ENCODE measurements at regions not wholly inside any gene's neighbourhood (a gene's known extent, or its start where the extent isn't known, plus 50 kb on each side); places are given as distances from the start of the nearest gene placed in this dataset.

DNA sequence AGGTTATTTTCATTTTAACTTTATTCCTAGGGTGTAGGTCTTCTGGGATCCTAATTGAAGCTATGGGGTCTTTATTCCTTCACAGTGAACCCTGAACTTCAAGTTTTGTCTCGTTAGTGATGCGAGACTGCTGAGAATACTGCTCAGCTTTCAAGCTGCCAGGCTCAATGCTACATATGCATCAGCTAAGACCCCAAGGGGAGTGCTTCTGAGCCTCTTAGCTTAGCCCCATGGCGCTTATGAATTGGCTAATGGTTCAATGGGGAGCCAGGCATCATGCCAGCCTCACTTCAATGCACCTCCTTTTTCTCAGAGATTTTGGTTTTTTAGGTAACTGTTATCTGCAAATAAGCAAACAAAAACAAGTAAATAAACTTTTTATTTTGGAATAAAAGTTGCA, 94.1 kb upstream of the SIAH1 start:
- TF ChIP-seq CREB1 (IDR thresholded peaks at IDR 0.05; ENCODE audit: low read depth) = no peak
- TF ChIP-seq, protein P1, sequence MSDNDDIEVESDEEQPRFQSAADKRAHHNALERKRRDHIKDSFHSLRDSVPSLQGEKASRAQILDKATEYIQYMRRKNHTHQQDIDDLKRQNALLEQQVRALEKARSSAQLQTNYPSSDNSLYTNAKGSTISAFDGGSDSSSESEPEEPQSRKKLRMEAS (IDR thresholded peaks at IDR 0.05) = no peak
- TF ChIP-seq, protein P2, sequence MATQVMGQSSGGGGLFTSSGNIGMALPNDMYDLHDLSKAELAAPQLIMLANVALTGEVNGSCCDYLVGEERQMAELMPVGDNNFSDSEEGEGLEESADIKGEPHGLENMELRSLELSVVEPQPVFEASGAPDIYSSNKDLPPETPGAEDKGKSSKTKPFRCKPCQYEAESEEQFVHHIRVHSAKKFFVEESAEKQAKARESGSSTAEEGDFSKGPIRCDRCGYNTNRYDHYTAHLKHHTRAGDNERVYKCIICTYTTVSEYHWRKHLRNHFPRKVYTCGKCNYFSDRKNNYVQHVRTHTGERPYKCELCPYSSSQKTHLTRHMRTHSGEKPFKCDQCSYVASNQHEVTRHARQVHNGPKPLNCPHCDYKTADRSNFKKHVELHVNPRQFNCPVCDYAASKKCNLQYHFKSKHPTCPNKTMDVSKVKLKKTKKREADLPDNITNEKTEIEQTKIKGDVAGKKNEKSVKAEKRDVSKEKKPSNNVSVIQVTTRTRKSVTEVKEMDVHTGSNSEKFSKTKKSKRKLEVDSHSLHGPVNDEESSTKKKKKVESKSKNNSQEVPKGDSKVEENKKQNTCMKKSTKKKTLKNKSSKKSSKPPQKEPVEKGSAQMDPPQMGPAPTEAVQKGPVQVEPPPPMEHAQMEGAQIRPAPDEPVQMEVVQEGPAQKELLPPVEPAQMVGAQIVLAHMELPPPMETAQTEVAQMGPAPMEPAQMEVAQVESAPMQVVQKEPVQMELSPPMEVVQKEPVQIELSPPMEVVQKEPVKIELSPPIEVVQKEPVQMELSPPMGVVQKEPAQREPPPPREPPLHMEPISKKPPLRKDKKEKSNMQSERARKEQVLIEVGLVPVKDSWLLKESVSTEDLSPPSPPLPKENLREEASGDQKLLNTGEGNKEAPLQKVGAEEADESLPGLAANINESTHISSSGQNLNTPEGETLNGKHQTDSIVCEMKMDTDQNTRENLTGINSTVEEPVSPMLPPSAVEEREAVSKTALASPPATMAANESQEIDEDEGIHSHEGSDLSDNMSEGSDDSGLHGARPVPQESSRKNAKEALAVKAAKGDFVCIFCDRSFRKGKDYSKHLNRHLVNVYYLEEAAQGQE (IDR thresholded peaks at IDR 0.05; ENCODE audit: low read depth) = no peak

DNA sequence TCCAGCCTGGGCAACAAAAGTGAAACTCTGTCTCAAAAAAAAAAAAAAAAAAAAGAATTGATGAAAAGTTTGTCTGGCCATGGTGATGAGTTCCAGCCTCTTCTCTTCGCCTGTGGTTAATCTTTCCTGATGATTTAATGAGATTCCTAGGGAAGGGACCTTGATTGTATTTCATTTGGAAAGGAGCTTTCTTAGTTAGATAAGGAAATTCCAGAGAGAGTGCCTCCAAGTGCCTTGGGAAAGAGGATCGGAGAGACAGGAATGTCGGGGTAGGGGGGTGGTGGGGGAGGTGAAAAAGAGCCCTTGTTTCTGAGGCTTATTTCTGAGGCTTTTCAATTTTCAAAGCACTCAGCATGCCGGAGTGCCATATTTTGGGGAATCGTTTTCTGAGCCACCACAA, 93.2 kb upstream of the SIAH1 start:
- TF ChIP-seq, protein P1 (IDR thresholded peaks at IDR 0.05) = no peak
- no peak for TF ChIP-seq TEAD4 (IDR thresholded peaks at IDR 0.05)
- TF ChIP-seq CEBPB (IDR thresholded peaks at IDR 0.05) = no peak
- no peak for TF ChIP-seq CREB1 (IDR thresholded peaks at IDR 0.05; ENCODE audit: low read depth)
- no peak for TF ChIP-seq YY1 (IDR thresholded peaks at IDR 0.05; ENCODE audit: low read depth)
- TF ChIP-seq ZBTB7A (IDR thresholded peaks at IDR 0.05; ENCODE audit: low read depth) = no peak

DNA sequence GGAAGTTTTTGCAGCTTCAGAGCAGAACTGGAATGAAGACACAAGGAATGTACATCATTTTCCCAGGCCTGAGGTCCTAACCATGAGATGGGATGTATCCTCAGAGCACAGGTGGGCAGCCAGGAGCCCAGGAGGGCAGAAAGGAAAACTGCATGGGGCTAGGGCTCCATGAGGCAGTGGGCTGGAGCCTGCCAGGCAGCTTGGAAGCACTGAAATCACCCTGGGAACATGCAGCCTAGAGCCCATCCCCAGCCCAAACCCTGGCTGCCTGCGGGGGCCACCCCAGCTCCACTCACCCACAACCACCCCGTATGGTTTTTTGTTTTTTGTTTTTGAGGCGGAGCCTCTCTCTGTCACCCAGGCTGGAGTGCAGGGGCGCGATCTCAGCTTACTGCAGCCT, 86.2 kb upstream of the SIAH1 start:
- TF ChIP-seq RAD21 (IDR thresholded peaks at IDR 0.05; ENCODE audit: low read depth) = no peak
- no peak for TF ChIP-seq EGR1 (IDR thresholded peaks at IDR 0.05)
- no peak for TF ChIP-seq EP300 (IDR thresholded peaks at IDR 0.05; ENCODE audit: borderline replicate concordance)
- no peak for TF ChIP-seq CREB1 (IDR thresholded peaks at IDR 0.05; ENCODE audit: low read depth)
- TF ChIP-seq, protein P3, sequence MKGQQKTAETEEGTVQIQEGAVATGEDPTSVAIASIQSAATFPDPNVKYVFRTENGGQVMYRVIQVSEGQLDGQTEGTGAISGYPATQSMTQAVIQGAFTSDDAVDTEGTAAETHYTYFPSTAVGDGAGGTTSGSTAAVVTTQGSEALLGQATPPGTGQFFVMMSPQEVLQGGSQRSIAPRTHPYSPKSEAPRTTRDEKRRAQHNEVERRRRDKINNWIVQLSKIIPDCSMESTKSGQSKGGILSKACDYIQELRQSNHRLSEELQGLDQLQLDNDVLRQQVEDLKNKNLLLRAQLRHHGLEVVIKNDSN (IDR thresholded peaks at IDR 0.05) = no peak
- no peak for TF ChIP-seq TCF12 (IDR thresholded peaks at IDR 0.05; ENCODE audit: low read depth)

DNA sequence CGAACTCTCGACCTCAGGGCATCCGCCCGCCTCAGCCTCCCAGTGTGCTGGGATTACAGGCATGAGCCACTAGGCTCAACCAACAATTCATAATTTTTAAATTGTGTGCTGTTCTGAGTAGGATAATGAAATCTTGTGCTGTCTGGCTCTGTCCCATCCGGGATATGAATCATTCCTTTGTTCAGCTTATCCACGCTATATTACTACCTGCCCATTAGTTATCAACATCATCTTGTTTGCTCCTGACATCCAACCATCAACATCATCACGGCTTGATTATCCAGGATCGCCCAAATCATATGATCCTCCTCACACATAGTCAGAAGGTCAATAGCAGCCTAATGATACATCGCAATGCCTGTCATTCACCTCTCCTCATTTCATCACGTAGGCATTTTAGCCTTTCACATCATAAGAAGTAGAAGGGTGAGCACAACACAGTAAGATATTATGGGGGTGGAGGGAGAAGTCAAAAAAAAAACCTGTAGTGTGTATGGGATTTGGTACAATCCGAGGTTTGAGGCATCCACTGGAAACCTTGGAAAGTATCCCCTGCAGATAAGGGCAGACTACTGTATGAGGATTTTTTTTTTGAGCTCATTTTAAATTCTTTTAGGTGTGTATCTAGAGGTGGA, 77.0 kb upstream of the SIAH1 start:
- TF ChIP-seq EGR1 (IDR thresholded peaks at IDR 0.05) = no peak
- TF ChIP-seq YY1 (IDR thresholded peaks at IDR 0.05; ENCODE audit: low read depth) = no peak
- TF ChIP-seq, protein P3 (IDR thresholded peaks at IDR 0.05) = no peak
- no peak for TF ChIP-seq EP300 (IDR thresholded peaks at IDR 0.05; ENCODE audit: borderline replicate concordance)
- TF ChIP-seq NFIC (IDR thresholded peaks at IDR 0.05) = no peak
- TF ChIP-seq TEAD4 (IDR thresholded peaks at IDR 0.05) = no peak
- no peak for TF ChIP-seq TCF12 (IDR thresholded peaks at IDR 0.05; ENCODE audit: low read depth)
- TF ChIP-seq, protein P1 (IDR thresholded peaks at IDR 0.05) = no peak
- no peak for TF ChIP-seq RAD21 (IDR thresholded peaks at IDR 0.05; ENCODE audit: low read depth)
- no peak for TF ChIP-seq ZBTB7A (IDR thresholded peaks at IDR 0.05; ENCODE audit: low read depth)
- no peak for TF ChIP-seq FOXM1 (IDR thresholded peaks at IDR 0.05; ENCODE audit: borderline replicate concordance, low read depth)
- TF ChIP-seq, protein P2 (IDR thresholded peaks at IDR 0.05; ENCODE audit: low read depth) = no peak
- TF ChIP-seq CEBPB (IDR thresholded peaks at IDR 0.05) = no peak
- TF ChIP-seq CREB1 (IDR thresholded peaks at IDR 0.05; ENCODE audit: low read depth) = no peak
- TF ChIP-seq TAF1 (IDR thresholded peaks at IDR 0.05; ENCODE audit: low read depth) = no peak

DNA sequence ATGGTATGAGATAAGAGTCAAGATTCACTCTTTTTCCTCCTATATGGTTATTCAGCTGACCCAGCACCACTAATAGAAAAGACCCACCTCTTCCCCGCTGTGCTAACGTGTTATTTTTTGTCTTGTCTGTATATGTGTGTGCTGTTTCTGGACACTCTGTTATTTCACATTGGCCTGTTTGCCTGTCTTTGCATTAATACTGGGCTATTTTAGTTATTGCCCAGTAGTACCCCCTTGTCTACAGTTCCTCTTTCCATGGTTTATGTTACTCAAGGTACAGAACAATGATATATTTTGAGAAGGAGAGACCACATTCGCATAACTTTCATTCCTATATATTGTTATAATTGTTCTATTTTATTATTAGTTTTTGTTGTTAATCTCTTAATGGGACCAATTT, 74.0 kb upstream of the SIAH1 start:
- TF ChIP-seq, protein P1 (IDR thresholded peaks at IDR 0.05) = no peak
- TF ChIP-seq TEAD4 (IDR thresholded peaks at IDR 0.05) (no peak), TCF12 (IDR thresholded peaks at IDR 0.05; ENCODE audit: low read depth) (no peak), ZBTB7A (IDR thresholded peaks at IDR 0.05; ENCODE audit: low read depth) (no peak), EP300 (IDR thresholded peaks at IDR 0.05; ENCODE audit: borderline replicate concordance) (no peak), CREB1 (IDR thresholded peaks at IDR 0.05; ENCODE audit: low read depth) (no peak), RAD21 (IDR thresholded peaks at IDR 0.05; ENCODE audit: low read depth) (no peak), TAF1 (IDR thresholded peaks at IDR 0.05; ENCODE audit: low read depth) (no peak), NFIC (IDR thresholded peaks at IDR 0.05) (no peak), FOXM1 (IDR thresholded peaks at IDR 0.05; ENCODE audit: borderline replicate concordance, low read depth) (no peak), YY1 (IDR thresholded peaks at IDR 0.05; ENCODE audit: low read depth) (no peak), CEBPB (IDR thresholded peaks at IDR 0.05) (no peak), EGR1 (IDR thresholded peaks at IDR 0.05) (no peak)
- TF ChIP-seq, protein P3 (IDR thresholded peaks at IDR 0.05) = no peak
- TF ChIP-seq, protein P2 (IDR thresholded peaks at IDR 0.05; ENCODE audit: low read depth) = no peak

All from Ishikawa (cell line).